SK-N-MC (cell line): ENCODE measurements at regions not wholly inside any gene's neighbourhood (a gene's known extent, or its start where the extent isn't known, plus 50 kb on each side); places are given as distances from the start of the nearest gene placed in this dataset.

Experiments used
- EZH2 ChIP-seq: fragments of 200-600 bp; sonication (generic); IDR thresholded peaks from one replicate; pipeline ENCODE4 v1.6.1; 2017; ENCODE audit warnings: antibody characterized with exemption
- POLR2AphosphoS5 ChIP-seq: IDR thresholded peaks from 2 replicates; pipeline ENCODE4 v1.6.1; 2012; ENCODE audit warnings: mild to moderate bottlenecking, low read depth, low read length, borderline replicate concordance

- TF ChIP-seq EZH2, result no peak
- no peak for TF ChIP-seq POLR2AphosphoS5
Observed at GRCh38 chr18:73714466-73714865, 433.2 kb downstream of the FBXO15 start.
